ENCODE measurements at regions not wholly inside any gene's neighbourhood (a gene's known extent, or its start where the extent isn't known, plus 50 kb on each side); places are given as distances from the start of the nearest gene placed in this dataset.

GRCh38 chr15:45743426-45744235 lies 108.8 kb downstream of the SQOR start:
- DNase-seq (ENCODE audit: low read depth in 2 of 3, low spot score in 2 of 3), result no peak

GRCh38 chr15:45744236-45744589 lies 109.4 kb downstream of the SQOR start:
- DNase-seq (ENCODE audit: low read depth in 2 of 3, low spot score in 2 of 3), result no peak

GRCh38 chr15:45747426-45747825 lies 112.6 kb downstream of the SQOR start:
- no peak for DNase-seq (ENCODE audit: low read depth in 2 of 3, low spot score in 2 of 3)

- DNase-seq (ENCODE audit: low read depth in 2 of 3, low spot score in 2 of 3), result no peak
These were observed 116.8 kb downstream of the SQOR start for GRCh38 chr15:45751629-45752028.

- no peak for DNase-seq (ENCODE audit: low read depth in 2 of 3, low spot score in 2 of 3)
These were observed 125.1 kb downstream of the SQOR start for GRCh38 chr15:45759936-45760335.

- no peak for DNase-seq (ENCODE audit: low read depth in 2 of 3, low spot score in 2 of 3)
These were observed 127.9 kb downstream of the SQOR start for GRCh38 chr15:45762726-45763125.

GRCh38 chr15:45763170-45763869 lies 128.5 kb downstream of the SQOR start:
- no peak for DNase-seq (ENCODE audit: low read depth in 2 of 3, low spot score in 2 of 3)

GRCh38 chr15:45773149-45773548 lies 138.3 kb downstream of the SQOR start:
- no peak for DNase-seq (ENCODE audit: low read depth in 2 of 3, low spot score in 2 of 3)

- DNase-seq (ENCODE audit: low read depth in 2 of 3, low spot score in 2 of 3), result no peak
These were observed 141.9 kb downstream of the SQOR start for GRCh38 chr15:45776772-45777171.

GRCh38 chr15:45777781-45778180 lies 143.0 kb downstream of the SQOR start:
- DNase-seq (ENCODE audit: low read depth in 2 of 3, low spot score in 2 of 3), result no peak

GRCh38 chr15:45780352-45780751 lies 145.5 kb downstream of the SQOR start:
- no peak for DNase-seq (ENCODE audit: low read depth in 2 of 3, low spot score in 2 of 3)

- DNase-seq (ENCODE audit: low read depth in 2 of 3, low spot score in 2 of 3), result no peak
These were observed 149.8 kb downstream of the SQOR start for GRCh38 chr15:45784656-45785055.

- no peak for DNase-seq (ENCODE audit: low read depth in 2 of 3, low spot score in 2 of 3)
These were observed 151.1 kb downstream of the SQOR start for GRCh38 chr15:45785897-45786296.

GRCh38 chr15:45790325-45790943 lies 155.6 kb downstream of the SQOR start:
- DNase-seq (ENCODE audit: low read depth in 2 of 3, low spot score in 2 of 3), result peak in 2 of 3 donors; percentile 8 to 38

GRCh38 chr15:45794304-45794703 lies 159.5 kb downstream of the SQOR start:
- no peak for DNase-seq (ENCODE audit: low read depth in 2 of 3, low spot score in 2 of 3)

- no peak for DNase-seq (ENCODE audit: low read depth in 2 of 3, low spot score in 2 of 3)
These were observed 160.0 kb downstream of the SQOR start for GRCh38 chr15:45794712-45795439.

GRCh38 chr15:45795440-45796069 lies 160.7 kb downstream of the SQOR start:
- peak in 2 of 3 donors; percentile 3 to 17 for DNase-seq (ENCODE audit: low read depth in 2 of 3, low spot score in 2 of 3)

- DNase-seq (ENCODE audit: low read depth in 2 of 3, low spot score in 2 of 3), result no peak
These were observed 161.6 kb downstream of the SQOR start for GRCh38 chr15:45796433-45796832.

- DNase-seq (ENCODE audit: low read depth in 2 of 3, low spot score in 2 of 3), result no peak
These were observed 164.7 kb downstream of the SQOR start for GRCh38 chr15:45799508-45799907.

- no peak for DNase-seq (ENCODE audit: low read depth in 2 of 3, low spot score in 2 of 3)
These were observed 166.7 kb downstream of the SQOR start for GRCh38 chr15:45801543-45801942.

- DNase-seq (ENCODE audit: low read depth in 2 of 3, low spot score in 2 of 3), result no peak
These were observed 167.3 kb downstream of the SQOR start for GRCh38 chr15:45802140-45802539.
